HG03039 (cell line): ENCODE measurements at regions not wholly inside any gene's neighbourhood (a gene's known extent, or its start where the extent isn't known, plus 50 kb on each side); places are given as distances from the start of the nearest gene placed in this dataset.

Experiments
- ATAC-seq: cut with Tn5 transposase; IDR thresholded peaks from one replicate; pipeline ENCODE4 v1.9.1; 2021; ENCODE audit warnings: mild to moderate bottlenecking, moderate library complexity; ENCODE audit not compliant: unreplicated experiment

- no peak for ATAC-seq
Observed at GRCh38 chr20:24339210-24339641, 130.2 kb upstream of the SYNDIG1 start.

GRCh38 chr20:24337551-24337950 is 131.9 kb upstream of the SYNDIG1 start:
- ATAC-seq: no peak

GRCh38 chr20:24337069-24337468 is 132.4 kb upstream of the SYNDIG1 start:
- no peak for ATAC-seq

GRCh38 chr20:24334830-24335229 is 134.6 kb upstream of the SYNDIG1 start:
- no peak for ATAC-seq

- ATAC-seq: no peak
Observed at GRCh38 chr20:24332956-24333355, 136.5 kb upstream of the SYNDIG1 start.

- ATAC-seq: no peak
Observed at GRCh38 chr20:24331939-24332338, 137.5 kb upstream of the SYNDIG1 start.

- ATAC-seq: no peak
Observed at GRCh38 chr20:24328901-24329300, 140.5 kb upstream of the SYNDIG1 start.

- ATAC-seq: no peak
Observed at GRCh38 chr20:24321973-24322372, 147.5 kb upstream of the SYNDIG1 start.

GRCh38 chr20:24318569-24319352 is 150.7 kb upstream of the SYNDIG1 start:
- no peak for ATAC-seq

GRCh38 chr20:24317224-24317623 is 152.2 kb upstream of the SYNDIG1 start:
- ATAC-seq: no peak

- no peak for ATAC-seq
Observed at GRCh38 chr20:24316731-24317130, 152.7 kb upstream of the SYNDIG1 start.

- ATAC-seq: no peak
Observed at GRCh38 chr20:24314053-24314452, 155.4 kb upstream of the SYNDIG1 start.

- no peak for ATAC-seq
Observed at GRCh38 chr20:24309596-24309995, 159.8 kb upstream of the SYNDIG1 start.

- ATAC-seq: no peak
Observed at GRCh38 chr20:24305371-24305770, 164.1 kb upstream of the SYNDIG1 start.

- ATAC-seq: no peak
Observed at GRCh38 chr20:24304291-24304690, 165.1 kb upstream of the SYNDIG1 start.

- ATAC-seq: no peak
Observed at GRCh38 chr20:24303393-24304170, 165.8 kb upstream of the SYNDIG1 start.

GRCh38 chr20:24297993-24298392 is 171.4 kb upstream of the SYNDIG1 start:
- ATAC-seq: no peak

GRCh38 chr20:24296477-24297261 is 172.8 kb upstream of the SYNDIG1 start:
- no peak for ATAC-seq

- ATAC-seq: no peak
Observed at GRCh38 chr20:24291014-24291413, 178.4 kb upstream of the SYNDIG1 start.

GRCh38 chr20:24289737-24290481 is 179.5 kb upstream of the SYNDIG1 start:
- ATAC-seq: no peak

- ATAC-seq: no peak
Observed at GRCh38 chr20:24283186-24283585, 186.2 kb upstream of the SYNDIG1 start.
